ENCODE measurements at regions not wholly inside any gene's neighbourhood (a gene's known extent, or its start where the extent isn't known, plus 50 kb on each side); places are given as distances from the start of the nearest gene placed in this dataset.

- no peak for DNase-seq
Observed at GRCh38 chr21:43274022-43274945, 105.5 kb downstream of the CRYAA start.

GRCh38 chr21:43273708-43274021 lies 104.9 kb downstream of the CRYAA start:
- no peak for DNase-seq

DNA sequence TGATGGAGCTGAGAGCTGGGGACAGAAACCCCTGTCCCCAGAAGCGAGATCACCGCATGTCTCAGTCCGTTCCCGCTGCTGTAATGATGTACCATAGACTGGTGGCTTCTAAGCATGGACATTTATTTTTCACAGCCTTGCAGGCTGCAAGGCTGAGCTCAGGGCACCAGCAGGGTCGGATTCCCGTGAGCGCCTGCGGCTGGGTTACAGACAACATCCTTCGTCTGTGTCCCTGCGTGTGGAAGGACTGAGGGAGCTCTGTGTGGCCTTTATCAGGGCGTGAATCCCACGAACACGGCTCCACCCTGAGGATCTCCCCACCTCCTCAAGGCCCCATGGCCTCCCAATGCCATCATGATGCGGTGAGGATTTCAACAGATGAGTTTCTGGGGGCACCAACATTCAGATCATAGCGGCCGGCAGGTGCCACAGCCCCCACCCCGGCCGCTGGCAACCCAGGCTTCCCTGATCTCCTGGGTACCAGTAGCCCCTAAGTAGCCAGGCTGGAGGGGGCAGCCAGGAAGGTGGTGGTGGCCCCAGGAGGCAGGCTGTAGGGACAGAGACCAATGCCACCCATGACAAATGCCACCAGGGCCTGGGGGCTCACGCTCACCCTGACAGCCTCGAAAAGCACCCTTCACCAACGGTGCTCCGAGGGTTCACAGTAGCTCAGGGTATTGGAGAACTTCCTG lies 104.4 kb downstream of the CRYAA start:
- DNase-seq: no peak

- DNase-seq: no peak
Observed at GRCh38 chr21:43272591-43272990, 103.8 kb downstream of the CRYAA start.

GRCh38 chr21:43271452-43272020 lies 102.7 kb downstream of the CRYAA start:
- peak; percentile 48 for DNase-seq

DNA sequence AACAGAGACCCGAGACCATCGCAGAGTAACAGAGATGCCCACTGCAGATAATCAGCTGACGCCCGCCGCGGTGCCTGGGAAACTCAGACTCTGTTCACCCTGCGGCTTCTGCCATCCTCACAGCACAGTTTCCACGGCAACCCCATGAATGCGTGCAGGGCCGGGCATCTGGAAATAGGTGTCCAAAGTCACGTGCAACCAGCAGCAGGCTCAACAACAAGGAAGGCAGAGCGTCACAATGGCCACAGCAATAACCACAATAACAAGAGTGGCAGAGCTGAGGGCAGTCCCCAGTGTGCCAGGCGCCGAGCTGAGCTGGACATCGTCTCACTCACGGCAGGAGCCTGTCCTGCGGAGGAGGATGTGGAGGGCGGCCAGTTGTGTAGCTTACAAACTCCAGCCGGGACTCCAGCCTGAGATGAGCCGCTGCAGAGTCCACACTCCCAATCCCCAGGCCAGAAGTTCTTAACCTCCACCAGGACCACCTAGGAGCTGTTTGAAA lies 102.0 kb downstream of the CRYAA start:
- no peak for DNase-seq

DNA sequence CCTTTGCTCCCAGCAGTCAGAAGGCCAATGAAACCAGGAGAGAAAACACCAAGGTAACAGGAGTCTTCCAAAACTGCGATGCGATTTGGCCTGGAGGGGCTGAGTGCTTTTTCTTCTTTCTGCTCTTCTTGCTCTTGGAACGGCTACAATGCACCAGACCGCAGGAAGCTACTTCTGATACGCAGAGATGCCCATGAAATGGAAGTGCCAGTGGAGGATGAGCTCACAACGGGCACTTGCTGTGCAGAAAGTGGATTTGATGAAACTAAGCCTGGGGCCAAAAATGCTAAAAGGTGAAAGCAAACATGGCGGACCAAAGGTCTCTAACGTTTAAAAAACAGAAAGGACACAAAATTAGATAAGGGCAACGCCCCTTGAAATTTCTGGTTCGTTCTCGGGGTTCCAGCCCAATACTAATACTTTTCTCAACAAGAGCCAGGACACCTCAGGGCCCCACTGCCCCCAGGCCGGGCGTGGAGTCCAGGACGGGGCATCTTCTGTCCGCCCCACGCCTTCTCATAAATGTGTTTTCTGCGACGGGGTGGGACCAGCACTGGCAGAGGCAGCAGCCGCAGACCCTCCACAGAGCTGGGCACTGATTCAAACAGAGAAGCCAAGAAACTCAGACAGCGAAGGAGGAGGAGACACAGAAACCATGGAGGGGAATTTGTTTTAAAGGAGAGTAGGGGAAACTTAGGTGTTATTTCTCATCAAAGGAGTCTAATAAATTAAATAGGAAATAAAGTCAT lies 101.3 kb downstream of the CRYAA start:
- DNase-seq: peak; percentile 71

- no peak for DNase-seq
Observed at GRCh38 chr21:43269440-43269839, 100.6 kb downstream of the CRYAA start.

DNA sequence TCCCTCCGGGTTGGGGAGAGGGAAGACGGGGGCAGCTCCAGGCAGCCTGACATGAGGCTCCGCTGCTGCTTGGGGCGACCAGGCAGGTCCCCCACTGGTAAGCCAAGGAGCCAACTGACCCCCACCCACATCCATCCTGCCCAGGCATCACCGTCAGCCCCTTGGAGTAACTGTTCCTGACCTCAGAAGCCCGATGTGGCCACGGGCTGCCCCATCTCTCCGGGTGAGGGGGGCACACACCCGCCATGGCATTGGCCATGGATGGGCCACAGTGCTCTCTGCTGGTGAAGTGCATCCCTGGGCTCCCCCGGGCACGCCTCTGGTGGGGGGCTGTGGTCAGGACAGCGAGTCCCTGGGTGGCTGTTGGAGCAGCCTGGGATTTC lies 100.0 kb downstream of the CRYAA start:
- no peak for DNase-seq

- DNase-seq: no peak
Observed at GRCh38 chr21:43268086-43268803, 99.4 kb downstream of the CRYAA start.

DNA sequence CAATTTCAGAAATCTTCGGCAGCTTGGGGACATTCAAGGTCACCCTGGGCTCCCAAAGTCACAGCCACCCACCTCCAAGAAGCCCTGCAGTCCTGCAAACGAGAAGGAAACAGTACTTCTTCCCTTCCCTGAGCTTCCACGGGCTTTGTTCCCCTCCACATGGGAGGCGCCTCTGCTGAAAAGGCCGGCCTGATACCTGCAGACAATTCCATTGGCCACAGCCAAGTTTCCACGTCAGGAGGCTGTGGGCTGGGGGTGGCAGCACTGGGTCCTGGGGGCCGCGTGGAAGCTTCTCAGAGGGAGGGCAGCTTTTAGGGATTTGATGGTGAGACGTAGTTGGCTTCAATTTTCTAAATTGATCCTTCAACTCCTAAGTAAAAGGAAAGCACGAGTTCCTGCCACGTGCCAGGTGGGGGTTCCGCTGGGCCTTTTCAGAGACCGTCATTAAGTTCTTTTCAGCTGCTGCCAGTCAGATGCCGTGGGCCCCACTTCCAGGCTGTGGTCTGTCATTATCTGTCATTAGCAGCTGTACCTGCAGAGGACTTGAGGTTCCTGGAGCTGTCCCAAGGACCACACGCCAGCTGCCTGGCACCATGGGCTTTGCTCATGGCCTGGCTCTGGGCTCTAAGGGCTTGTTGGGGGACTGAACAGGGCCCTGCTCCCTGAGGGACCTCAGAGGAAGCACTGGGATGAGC lies 98.7 kb downstream of the CRYAA start:
- DNase-seq: no peak

- no peak for DNase-seq
Observed at GRCh38 chr21:43266534-43266933, 97.7 kb downstream of the CRYAA start.

GRCh38 chr21:43262427-43262826 lies 93.6 kb downstream of the CRYAA start:
- DNase-seq: no peak

Data from tongue (tissue), 1 donor.